H1 (cell line): ENCODE measurements at regions not wholly inside any gene's neighbourhood (a gene's known extent, or its start where the extent isn't known, plus 50 kb on each side); places are given as distances from the start of the nearest gene placed in this dataset.

ENCODE experiments used
- CTCF ChIA-PET: fragments of 300-600 bp; sonication (Branson Sonifier 250); formaldehyde crosslinking; loops from one replicate; lab custom pipeline; 2021; ENCODE audit not compliant: partially characterized antibody; lab: Charles Lee
- POLR2A ChIA-PET: fragments of 300-600 bp; sonication (Branson Sonifier 250); formaldehyde crosslinking; loops from one replicate; lab custom pipeline; 2021; ENCODE audit warnings: inconsistent platforms; ENCODE audit not compliant: partially characterized antibody; lab: Charles Lee
- DNase-seq, 2 experiments: peaks; one replicate each; pipeline versions ENCODE4 v3.0.0 to v3.0.0-alpha.2; 2010 to 2022; ENCODE audit warnings: low spot score in 2 of 2, low read depth in 1 of 2, mixed read lengths in 1 of 2
- FAIRE-seq: peaks from 2 replicates; lab custom pipeline; 2011; peaks lifted over from hg19 to GRCh38; lab: Jason Lieb, UNC
- H2AFZ ChIP-seq: 2 replicates; pipeline ENCODE4 v1.8.1; 2012; ENCODE audit warnings: low read length, inconsistent platforms
- H2AK5ac ChIP-seq: 2 replicates; pipeline ENCODE4 v1.6.1; 2013; ENCODE audit warnings: low read depth, low read length
- H2BK120ac ChIP-seq: replicated peaks from 2 replicates; pipeline ENCODE3; 2013; ENCODE audit warnings: low read depth, low read length, inconsistent platforms
- H2BK12ac ChIP-seq: 2 replicates; pipeline ENCODE4 v1.6.1; 2013; ENCODE audit warnings: low read depth, low read length
- H2BK15ac ChIP-seq: 2 replicates; pipeline ENCODE4 v1.6.1; 2013; ENCODE audit warnings: low read length
- H2BK20ac ChIP-seq: 2 replicates; pipeline ENCODE4 v1.6.1; 2013; ENCODE audit warnings: low read length
- H2BK5ac ChIP-seq: 2 replicates; pipeline ENCODE4 v1.6.1; 2013; ENCODE audit warnings: low read depth, low read length
- H3K14ac ChIP-seq: 2 replicates; pipeline ENCODE4 v1.6.1; 2013; ENCODE audit warnings: inconsistent platforms; ENCODE audit not compliant: insufficient read length
- H3K18ac ChIP-seq: 2 replicates; pipeline ENCODE4 v1.6.1; 2013; ENCODE audit warnings: low read length; ENCODE audit errors: extremely low read depth
- H3K23ac ChIP-seq: 2 replicates; pipeline ENCODE4 v1.6.1; 2013; ENCODE audit warnings: inconsistent platforms; ENCODE audit not compliant: insufficient read length
- H3K23me2 ChIP-seq: 2 replicates; pipeline ENCODE4 v1.6.1; 2013; ENCODE audit warnings: low read depth, low read length
- H3K27ac ChIP-seq: 2 replicates; pipeline ENCODE4 v1.6.1; 2011; ENCODE audit warnings: low read depth, low read length, inconsistent platforms
- H3K27me3 ChIP-seq, 4 experiments: replicated peaks in 1 of 4; 1 replicate in 1 of 4; 2 replicates in 3 of 4; pipeline versions ENCODE4 v1.6.1 to v1.8.1; 2011 to 2013; ENCODE audit warnings: low read length in 3 of 4, mild to moderate bottlenecking in 3 of 4, inconsistent platforms in 2 of 4, mixed read lengths in 2 of 4, moderate library complexity in 1 of 4; ENCODE audit not compliant: control insufficient read depth in 3 of 4, insufficient read depth in 3 of 4; ENCODE audit errors: extremely low read depth in 1 of 4
- H3K36me3 ChIP-seq, 4 experiments: 2 replicates each; pipeline versions ENCODE4 v1.6.1 to v1.8.1; 2011 to 2013; ENCODE audit warnings: mild to moderate bottlenecking in 4 of 4, low read length in 3 of 4, moderate library complexity in 2 of 4, control low read depth in 1 of 4, inconsistent platforms in 1 of 4; ENCODE audit not compliant: insufficient read depth in 4 of 4, control insufficient read depth in 2 of 4
- H3K4ac ChIP-seq: replicated peaks from 2 replicates; pipeline ENCODE3; 2013; ENCODE audit warnings: low read length, low read depth, mixed read lengths, inconsistent platforms; ENCODE audit not compliant: insufficient read length
- H3K4me1 ChIP-seq, 4 experiments: replicated peaks in 1 of 4; 1 replicate in 1 of 4; 2 replicates in 3 of 4; pipeline versions ENCODE4 v1.6.1 to v1.8.1; 2011 to 2013; ENCODE audit warnings: low read length in 3 of 4, inconsistent platforms in 2 of 4, mixed read lengths in 1 of 4; ENCODE audit not compliant: insufficient read depth in 4 of 4, control insufficient read depth in 3 of 4
- H3K4me2 ChIP-seq, 2 experiments: 2 replicates each; pipeline versions ENCODE4 v1.6.1 to v1.8.1; 2011 to 2013; ENCODE audit warnings: low read depth in 2 of 2, low read length in 2 of 2, control low read depth in 1 of 2, inconsistent platforms in 1 of 2, mild to moderate bottlenecking in 1 of 2; ENCODE audit not compliant: insufficient read depth in 1 of 2
- H3K4me3 ChIP-seq, 4 experiments: fragments of 200-600, 300-600 bp in 1 of 4; sonication (generic), shearing (Covaris generic), sonication (Bioruptor Twin) in 1 of 4; 2 replicates each; pipeline versions ENCODE4 v1.5.1 to v1.8.1; 2011 to 2016; ENCODE audit warnings: low read length in 4 of 4, low read depth in 3 of 4, control low read depth in 2 of 4, inconsistent platforms in 2 of 4, mild to moderate bottlenecking in 2 of 4, mixed read lengths in 1 of 4, moderate library complexity in 1 of 4; ENCODE audit not compliant: insufficient read depth in 2 of 4; ENCODE audit errors: extremely low read depth in 1 of 4
- H3K56ac ChIP-seq: replicated peaks from 2 replicates; pipeline ENCODE3; 2013; ENCODE audit warnings: low read depth, mild to moderate bottlenecking, mixed read lengths, low read length, inconsistent platforms; ENCODE audit not compliant: insufficient read length
- H3K79me1 ChIP-seq: 2 replicates; pipeline ENCODE4 v1.6.1; 2013; ENCODE audit warnings: low read depth, low read length, control low read depth
- H3K79me2 ChIP-seq, 2 experiments: 2 replicates each; pipeline versions ENCODE4 v1.6.1 to v1.8.1; 2012 to 2013; ENCODE audit warnings: low read length in 2 of 2, mild to moderate bottlenecking in 2 of 2, inconsistent platforms in 1 of 2; ENCODE audit not compliant: insufficient read depth in 2 of 2, control insufficient read depth in 1 of 2
- H3K9ac ChIP-seq, 4 experiments: replicated peaks in 1 of 4; 1 replicate in 1 of 4; 2 replicates in 3 of 4; pipeline versions ENCODE4 v1.6.1 to v1.8.1; 2011 to 2013; ENCODE audit warnings: low read depth in 3 of 4, low read length in 3 of 4, control low read depth in 2 of 4, mild to moderate bottlenecking in 2 of 4, moderate library complexity in 2 of 4, inconsistent platforms in 1 of 4; ENCODE audit errors: extremely low read depth in 1 of 4
- H3K9me3 ChIP-seq, 2 experiments: 2 replicates each; pipeline versions ENCODE4 v1.6.1 to v1.8.1; 2012 to 2013; ENCODE audit warnings: mild to moderate bottlenecking in 2 of 2, moderate library complexity in 2 of 2, control low read depth in 1 of 2, inconsistent platforms in 1 of 2, low read depth in 1 of 2, low read length in 1 of 2, mixed read lengths in 1 of 2; ENCODE audit not compliant: insufficient read depth in 2 of 2
- H4K20me1 ChIP-seq, 2 experiments: replicated peaks in 1 of 2; 2 replicates each; pipeline versions ENCODE3 to v1.8.1; 2011 to 2013; ENCODE audit warnings: inconsistent platforms in 2 of 2, low read length in 2 of 2, mild to moderate bottlenecking in 1 of 2; ENCODE audit not compliant: insufficient read depth in 2 of 2, control insufficient read depth in 1 of 2
- H4K5ac ChIP-seq: 2 replicates; pipeline ENCODE4 v1.6.1; 2013; ENCODE audit warnings: low read length, low read depth, mixed read lengths, inconsistent platforms; ENCODE audit not compliant: insufficient read length
- H4K8ac ChIP-seq: 2 replicates; pipeline ENCODE4 v1.8.0; 2013; ENCODE audit warnings: mild to moderate bottlenecking, moderate library complexity, low read length, inconsistent platforms; ENCODE audit not compliant: insufficient read depth; ENCODE audit errors: extremely low read depth
- H4K91ac ChIP-seq: replicated peaks from 2 replicates; pipeline ENCODE3; 2013; ENCODE audit warnings: low read length, mixed read lengths, inconsistent platforms; ENCODE audit not compliant: insufficient read length
- CHD7 ChIP-seq: fragments of 300-600 bp; sonication (generic); IDR thresholded peaks from 2 replicates; pipeline ENCODE4 v1.7.1; 2012; ENCODE audit warnings: low read length, moderate library complexity, mild to moderate bottlenecking, inconsistent platforms; ENCODE audit not compliant: insufficient replicate concordance
- SP4 ChIP-seq: IDR thresholded peaks from 2 replicates; pipeline ENCODE4 v1.6.1; 2012; ENCODE audit warnings: low read length, inconsistent platforms

DNA sequence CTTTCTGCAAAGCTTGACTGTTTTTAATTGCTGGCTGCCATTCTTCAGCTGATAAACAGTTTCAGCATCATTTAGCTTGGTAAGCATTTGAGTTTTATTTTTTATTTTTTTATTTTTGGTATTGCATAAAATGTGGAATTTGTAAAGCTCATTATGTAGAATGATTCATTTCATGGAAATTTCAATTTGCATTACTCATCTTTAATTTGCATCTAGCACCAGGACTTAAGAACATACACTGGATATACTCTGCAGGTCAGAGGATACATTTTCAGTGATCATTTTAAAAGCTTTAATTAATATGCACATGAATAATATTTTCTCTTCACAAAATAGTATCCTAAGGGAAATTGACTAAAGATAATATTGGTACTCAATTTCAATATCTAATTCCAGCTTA lies 732.4 kb upstream of the BCHE start:
- H3K36me3 ChIP-seq: no peaks in the 10 kb centered on the region
- no peak for TF ChIP-seq SP4
- no peak for TF ChIP-seq CHD7

More for the DNA sequence above, 732.4 kb upstream of the BCHE start:
- Histone ChIP-seq H4K20me1 (no peaks in the 10 kb centered on the region), H4K8ac (no peak overlapping the region), H3K4me1 (no peaks in the 10 kb centered on the region), H2BK20ac (no peak overlapping the region), H2BK15ac (no peak overlapping the region), H3K79me1 (no peaks in the 10 kb centered on the region), H3K4ac (no peak overlapping the region), H4K91ac (no peak overlapping the region), H3K18ac (no peak overlapping the region), H3K4me2 (no peak overlapping the region), H3K27ac (no peak overlapping the region), H3K23me2 (no peaks in the 10 kb centered on the region), H3K79me2 (no peaks in the 10 kb centered on the region), H3K56ac (no peak overlapping the region), H3K27me3 (no peaks in the 10 kb centered on the region), H3K23ac (no peak overlapping the region), H2BK12ac (no peak overlapping the region), H2BK5ac (no peak overlapping the region), H2BK120ac (no peak overlapping the region), H3K9me3 (peaks cover 0 to 10% of the 10 kb centered on the region in 2 experiments; a peak in 3 of 4 replicates), H3K14ac (no peak overlapping the region), H2AFZ (no peak overlapping the region), H3K4me3 (no peak overlapping the region), H2AK5ac (no peak overlapping the region), H4K5ac (no peak overlapping the region), H3K9ac (no peak overlapping the region)
- DNase-seq (no peak), FAIRE-seq (no peak)
- POLR2A ChIA-PET: no interaction called here
- CTCF ChIA-PET: interaction anchor here (1.2 kb wide), 1 partner anchor 268 kb away, joined by 4 read pairs; no protein-coding TSS in a partner anchor
